ENCODE measurements at regions not wholly inside any gene's neighbourhood (a gene's known extent, or its start where the extent isn't known, plus 50 kb on each side); places are given as distances from the start of the nearest gene placed in this dataset.

- TF ChIP-seq POLR2A (IDR thresholded peaks at IDR 0.05; ENCODE audit: low read depth, low read length) = no peak
- no peak for TF ChIP-seq POLR2AphosphoS5 (IDR thresholded peaks at IDR 0.05; ENCODE audit: low read depth, low read length)
Measured at GRCh38 chr3:27565201-27565852, 81.1 kb upstream of the SLC4A7 start.

All from GM12892 (cell line).